HS-27A (cell line): ENCODE measurements at regions not wholly inside any gene's neighbourhood (a gene's known extent, or its start where the extent isn't known, plus 50 kb on each side); places are given as distances from the start of the nearest gene placed in this dataset.

Experiments used
- DNase-seq: peaks from one replicate; pipeline ENCODE4 v3.0.0-alpha.2; 2012; ENCODE audit warnings: low read depth, missing footprints

- no peak for DNase-seq
Measured at GRCh38 chr13:26965952-26966700, 205.5 kb downstream of the USP12 start.

- DNase-seq, result peak; percentile 30
Measured at GRCh38 chr13:26964278-26965250, 204.0 kb upstream of the GPR12 start.

- DNase-seq, result no peak
Measured at GRCh38 chr13:26962671-26963070, 202.1 kb upstream of the GPR12 start.

GRCh38 chr13:26961890-26962615 lies 201.5 kb upstream of the GPR12 start:
- DNase-seq, result no peak

- DNase-seq, result no peak
Measured at GRCh38 chr13:26957182-26957581, 196.6 kb upstream of the GPR12 start.

GRCh38 chr13:26956522-26957142 lies 196.0 kb upstream of the GPR12 start:
- DNase-seq, result no peak

- DNase-seq, result no peak
Measured at GRCh38 chr13:26954976-26955375, 194.4 kb upstream of the GPR12 start.

- DNase-seq, result no peak
Measured at GRCh38 chr13:26953291-26953690, 192.7 kb upstream of the GPR12 start.

GRCh38 chr13:26952551-26953143 lies 192.1 kb upstream of the GPR12 start:
- no peak for DNase-seq

- no peak for DNase-seq
Measured at GRCh38 chr13:26951581-26952177, 191.1 kb upstream of the GPR12 start.

- no peak for DNase-seq
Measured at GRCh38 chr13:26950968-26951367, 190.4 kb upstream of the GPR12 start.

- DNase-seq, result no peak
Measured at GRCh38 chr13:26950546-26950945, 190.0 kb upstream of the GPR12 start.

- DNase-seq, result no peak
Measured at GRCh38 chr13:26949701-26950502, 189.3 kb upstream of the GPR12 start.

- no peak for DNase-seq
Measured at GRCh38 chr13:26948353-26948752, 187.8 kb upstream of the GPR12 start.

- no peak for DNase-seq
Measured at GRCh38 chr13:26946684-26947343, 186.2 kb upstream of the GPR12 start.

GRCh38 chr13:26943748-26944147 lies 183.2 kb upstream of the GPR12 start:
- no peak for DNase-seq

- no peak for DNase-seq
Measured at GRCh38 chr13:26942184-26942583, 181.6 kb upstream of the GPR12 start.

GRCh38 chr13:26941345-26942174 lies 181.0 kb upstream of the GPR12 start:
- DNase-seq, result no peak

- no peak for DNase-seq
Measured at GRCh38 chr13:26934096-26934495, 173.5 kb upstream of the GPR12 start.
